ENCODE measurements at regions not wholly inside any gene's neighbourhood (a gene's known extent, or its start where the extent isn't known, plus 50 kb on each side); places are given as distances from the start of the nearest gene placed in this dataset.
A peak's percentile ranks its signal among the peaks of the same experiment; 100 is the strongest.

DNA sequence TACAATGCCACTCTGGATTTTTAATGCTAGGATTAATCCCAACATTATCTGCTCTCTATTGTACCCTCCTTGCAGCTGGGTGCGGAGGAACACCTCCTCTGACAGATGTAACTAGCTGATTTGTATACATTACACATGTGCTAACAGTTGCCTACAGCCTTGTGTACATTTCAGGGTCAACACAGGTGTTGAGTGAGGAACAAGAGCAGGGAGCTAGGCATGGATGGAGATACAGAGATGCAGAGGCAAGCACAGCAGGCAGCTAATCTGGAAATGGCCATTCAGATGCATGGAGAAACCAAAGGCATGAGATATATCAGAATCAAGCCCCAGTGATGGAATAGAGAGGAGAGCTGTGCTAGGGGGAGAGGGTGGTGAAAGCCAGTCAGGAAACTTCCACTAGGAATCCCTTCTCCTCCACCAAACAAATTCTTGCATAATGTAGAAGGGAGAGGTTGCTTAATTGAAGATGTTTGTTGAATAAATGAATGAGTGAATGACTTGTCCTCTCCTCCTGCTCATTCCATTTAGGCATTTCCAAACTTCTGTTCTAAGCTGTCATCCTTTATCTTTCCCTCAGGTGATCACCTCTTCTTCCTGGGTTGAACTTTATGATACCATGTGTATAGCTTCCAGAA is 313.2 kb downstream of the ATP23 start:
- no peak for DNase-seq (ENCODE audit: low read depth, low spot score)

DNA sequence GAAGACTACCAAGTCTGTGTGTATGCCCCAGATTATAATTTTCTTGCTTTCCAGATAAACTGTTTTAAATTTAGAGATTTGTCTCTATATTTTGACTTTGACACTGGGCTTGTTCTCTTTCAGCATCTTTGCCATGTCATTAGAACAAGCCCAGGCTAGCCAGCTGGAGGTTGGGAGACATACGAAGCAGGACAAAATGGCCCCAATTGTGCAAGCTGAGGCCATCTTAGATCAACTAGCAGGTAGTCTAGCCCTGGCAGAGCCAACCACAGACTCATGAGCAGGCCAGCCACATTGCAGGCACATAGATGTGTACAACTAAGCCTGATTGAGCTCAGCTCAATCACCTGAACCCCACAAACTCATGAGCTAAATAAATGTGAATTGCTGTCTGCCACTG is 321.4 kb downstream of the ATP23 start:
- DNase-seq (ENCODE audit: low read depth, low spot score): no peak

GRCh38 chr12:58263816-58264215 is 322.4 kb downstream of the ATP23 start:
- no peak for DNase-seq (ENCODE audit: low read depth, low spot score)

GRCh38 chr12:58268069-58268468 is 326.7 kb downstream of the ATP23 start:
- peak; percentile 76 for DNase-seq (ENCODE audit: low read depth, low spot score)

DNA sequence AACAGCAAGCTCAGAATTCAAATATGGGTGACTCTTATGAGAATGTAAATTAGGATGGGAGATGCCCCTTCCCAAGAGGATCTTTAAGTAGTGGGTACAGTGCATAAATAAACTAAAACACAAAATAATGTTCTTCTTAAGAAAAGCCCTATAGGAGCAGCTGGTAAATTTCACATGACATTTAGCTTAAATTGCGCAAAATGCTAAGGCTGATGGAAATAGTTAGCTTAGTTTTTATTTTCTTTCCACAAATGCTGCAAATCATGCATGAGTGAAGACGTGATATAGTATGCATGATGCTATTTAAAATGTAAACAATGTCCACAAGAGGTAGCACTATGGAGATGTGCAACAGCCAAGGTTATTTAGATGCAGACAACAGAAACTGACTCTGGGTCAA is 328.1 kb downstream of the ATP23 start:
- no peak for DNase-seq (ENCODE audit: low read depth, low spot score)

GRCh38 chr12:58270966-58271705 is 329.8 kb downstream of the ATP23 start:
- no peak for DNase-seq (ENCODE audit: low read depth, low spot score)

DNA sequence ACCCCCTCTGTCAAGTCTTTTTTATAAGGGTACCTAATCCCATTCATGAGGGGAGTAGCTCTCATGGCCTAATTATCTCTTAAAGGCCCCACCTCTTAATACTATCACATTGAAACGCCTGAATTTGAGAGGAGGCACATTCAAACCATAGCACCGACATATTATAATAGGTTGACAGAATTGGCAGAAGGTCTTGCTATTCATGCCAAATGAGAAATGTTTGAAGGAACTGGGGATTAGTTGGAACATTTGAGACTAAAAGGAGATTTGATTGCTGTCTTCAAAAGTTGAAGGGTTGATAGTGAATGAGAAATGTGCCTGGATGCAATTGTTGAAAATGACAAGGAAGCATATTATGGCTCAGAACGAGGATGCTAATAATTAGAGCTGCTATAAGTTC is 331.1 kb downstream of the ATP23 start:
- DNase-seq (ENCODE audit: low read depth, low spot score): no peak

- DNase-seq (ENCODE audit: low read depth, low spot score): no peak
Measured at GRCh38 chr12:58277231-58277630, 335.9 kb downstream of the ATP23 start.

DNA sequence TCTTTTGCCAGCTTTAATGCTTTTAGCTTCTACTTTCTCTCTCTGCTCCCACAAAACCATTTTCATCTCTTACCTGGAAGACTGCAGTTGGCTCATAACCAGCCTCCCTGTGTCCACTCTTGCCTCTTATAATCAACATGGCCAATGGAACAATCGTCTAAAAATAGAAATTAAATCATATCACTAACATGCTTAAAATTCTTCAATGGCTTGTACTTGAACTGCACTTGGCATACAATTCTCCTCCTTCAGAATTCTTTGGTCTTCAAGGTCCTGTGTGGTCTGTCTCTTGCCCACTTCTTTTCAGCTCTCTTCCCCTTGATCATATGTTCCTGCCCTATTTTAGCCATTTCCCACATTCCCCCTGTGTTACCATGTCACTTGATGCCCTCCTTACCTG is 342.2 kb downstream of the ATP23 start:
- no peak for DNase-seq (ENCODE audit: low read depth, low spot score)

DNA sequence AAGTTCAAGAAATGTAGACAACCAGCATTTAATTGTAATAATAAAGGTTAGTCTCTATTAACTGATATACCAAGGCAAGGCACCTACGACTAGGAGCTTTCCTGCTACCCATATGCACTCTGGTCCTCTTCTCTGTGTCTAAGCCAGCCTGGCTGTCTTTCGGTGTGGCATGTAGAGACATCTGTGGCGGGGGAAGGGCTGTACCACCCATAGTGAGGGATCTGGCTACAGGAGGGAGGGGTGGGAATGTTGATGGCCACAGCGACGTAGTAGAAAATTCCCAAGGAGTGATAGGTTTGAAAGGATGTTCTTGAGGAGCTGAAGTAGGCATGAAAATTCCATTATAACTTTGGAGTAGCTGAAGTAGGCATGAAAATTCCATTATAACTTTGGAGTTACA is 344.2 kb downstream of the ATP23 start:
- DNase-seq (ENCODE audit: low read depth, low spot score): no peak

GRCh38 chr12:58286353-58286752 is 345.0 kb downstream of the ATP23 start:
- no peak for DNase-seq (ENCODE audit: low read depth, low spot score)

DNA sequence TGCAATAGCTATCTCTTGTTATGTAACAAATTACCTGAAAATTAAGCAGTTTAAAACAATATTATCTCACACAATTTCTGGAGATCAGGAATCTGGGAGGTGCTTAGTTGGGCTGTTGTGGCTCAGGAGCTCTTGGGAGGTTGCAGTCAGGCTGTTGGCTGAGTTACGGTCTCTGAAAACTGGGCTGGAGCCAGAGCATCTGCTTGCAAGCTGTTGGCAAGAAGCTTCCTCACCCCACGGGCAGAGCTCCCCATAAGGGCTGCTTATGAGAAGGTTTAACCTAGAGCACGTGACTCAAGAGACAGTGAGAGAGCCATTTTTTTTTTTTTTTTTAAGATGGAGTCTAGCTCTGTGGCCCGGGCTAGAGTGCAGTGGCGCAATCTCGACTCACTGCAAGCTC is 346.8 kb downstream of the ATP23 start:
- no peak for DNase-seq (ENCODE audit: low read depth, low spot score)

GRCh38 chr12:58291106-58291505 is 349.7 kb downstream of the ATP23 start:
- DNase-seq (ENCODE audit: low read depth, low spot score): no peak

GRCh38 chr12:58293308-58293982 is 352.1 kb downstream of the ATP23 start:
- DNase-seq (ENCODE audit: low read depth, low spot score): no peak

DNA sequence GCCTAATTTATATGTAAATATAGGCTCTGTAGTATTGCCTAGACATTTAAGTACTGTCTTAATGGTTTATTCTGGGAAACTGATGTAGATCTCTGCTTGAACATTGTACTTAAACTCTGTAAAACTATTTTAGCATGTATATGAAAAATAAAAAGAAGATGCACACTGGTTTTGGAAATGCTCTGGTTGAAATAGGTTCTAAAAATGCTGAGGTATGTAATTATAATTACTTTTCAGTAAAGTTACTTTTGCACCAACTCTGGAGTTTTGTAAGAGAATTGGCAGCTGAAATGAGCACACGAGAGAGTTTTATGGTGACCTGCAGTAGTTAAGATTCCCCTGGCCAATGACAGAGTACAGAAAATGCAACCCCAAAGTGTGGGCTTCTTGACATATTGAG is 353.9 kb downstream of the ATP23 start:
- DNase-seq (ENCODE audit: low read depth, low spot score): no peak

GRCh38 chr12:58296863-58297262 is 355.5 kb downstream of the ATP23 start:
- DNase-seq (ENCODE audit: low read depth, low spot score): no peak

GRCh38 chr12:58298803-58299202 is 357.4 kb downstream of the ATP23 start:
- DNase-seq (ENCODE audit: low read depth, low spot score): no peak

GRCh38 chr12:58299371-58299770 is 358.0 kb downstream of the ATP23 start:
- DNase-seq (ENCODE audit: low read depth, low spot score): no peak

- DNase-seq (ENCODE audit: low read depth, low spot score): no peak
Measured at GRCh38 chr12:58301038-58301729, 359.8 kb downstream of the ATP23 start.

DNA sequence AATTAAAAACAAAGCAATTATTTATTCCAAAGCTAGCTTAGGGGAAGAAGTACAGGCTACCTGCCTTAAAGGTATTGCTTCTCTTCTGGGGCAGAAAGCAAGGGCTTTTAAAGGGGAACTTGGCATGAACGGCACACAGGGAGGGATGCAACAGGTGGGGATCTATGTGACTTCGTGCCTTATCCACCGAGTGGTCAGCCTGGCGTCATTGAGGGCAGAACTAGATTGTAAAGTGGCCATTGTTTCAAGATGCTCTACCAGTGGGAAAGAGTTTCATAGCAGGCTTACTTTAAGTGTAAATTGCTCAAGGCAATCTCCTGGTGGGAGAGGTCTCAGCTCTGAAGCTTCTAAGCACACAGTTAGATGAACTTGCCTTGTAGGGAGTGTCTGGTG is 360.4 kb downstream of the ATP23 start:
- no peak for DNase-seq (ENCODE audit: low read depth, low spot score)

DNA sequence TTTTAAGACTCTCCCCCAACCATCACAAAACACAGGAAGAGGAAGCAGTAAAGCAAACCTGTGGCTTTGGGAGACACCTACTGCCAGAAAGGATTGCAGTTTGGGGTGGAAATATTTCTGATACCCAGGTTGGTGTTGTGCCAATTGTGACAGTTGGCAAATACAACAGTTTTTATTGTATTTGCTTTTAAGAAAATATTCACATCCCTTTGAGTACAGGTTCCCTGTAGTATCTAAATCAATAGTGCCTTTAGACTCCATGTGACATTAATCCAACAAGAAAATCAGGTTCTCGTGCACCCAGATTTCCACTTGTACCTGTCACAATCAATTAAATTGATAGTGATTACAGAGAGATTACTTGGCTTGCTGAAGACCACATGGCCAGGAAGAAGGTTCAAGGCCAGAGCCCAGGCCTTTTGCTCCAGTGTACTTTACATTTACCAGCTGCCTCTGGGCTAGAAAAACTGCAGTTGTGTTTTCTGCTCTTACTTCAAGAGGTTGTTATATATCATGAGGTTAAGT is 361.2 kb downstream of the ATP23 start:
- no peak for DNase-seq (ENCODE audit: low read depth, low spot score)
